ENCODE measurements at regions not wholly inside any gene's neighbourhood (a gene's known extent, or its start where the extent isn't known, plus 50 kb on each side); places are given as distances from the start of the nearest gene placed in this dataset.

DNA sequence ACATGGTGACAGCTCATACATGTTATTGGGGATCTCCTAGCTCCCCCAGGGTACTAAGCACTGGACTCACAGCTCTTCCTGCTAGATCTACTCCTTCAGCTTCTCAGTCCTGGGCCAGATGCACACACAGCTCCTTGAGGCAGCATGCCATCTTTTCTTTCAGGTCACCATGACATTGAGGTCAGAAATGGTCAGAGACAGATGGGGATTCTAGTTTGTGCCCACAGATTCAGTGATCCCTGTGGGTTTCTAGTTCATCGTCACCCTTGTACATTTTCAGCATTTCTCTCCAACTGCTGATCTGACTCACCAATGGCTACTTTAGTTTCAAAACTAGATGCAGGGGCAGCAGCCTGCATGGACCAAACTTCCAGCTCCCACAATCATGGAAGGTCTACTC lies 560.7 kb upstream of the PSMD7 start:
- H3K4me2 ChIP-seq (ENCODE audit: insufficient read depth in 1 of 2, low read depth in 2 of 2, low read length in 2 of 2): no peak overlapping the region
- WGBS, 2 experiments (ENCODE audit: extremely low coverage in 1 of 2, insufficient coverage in 1 of 2, insufficient read length in 1 of 2, insufficient replicate concordance in 2 of 2, low coverage in 1 of 2, low lambda C conversion rate in 2 of 2, missing lambda C conversion rate in 1 of 2): 75% methylated on average over 1 of the region's 1 CpG; no CpG with 5 or more reads in 1 of the 2 experiments
- no peak overlapping the region for H4K5ac ChIP-seq (ENCODE audit: insufficient read length, low read depth, low read length)
- no peak overlapping the region for H3K23ac ChIP-seq (ENCODE audit: insufficient read length)
- H2BK120ac ChIP-seq (replicated peaks; ENCODE audit: low read depth, low read length): no peak overlapping the region
- H3K23me2 ChIP-seq (ENCODE audit: low read depth, low read length): no peaks in the 10 kb centered on the region
- peaks cover 0 to 8% of the 10 kb centered on the region in 2 experiments; a peak in 3 of 4 replicates for H3K9me3 ChIP-seq (ENCODE audit: insufficient read depth in 2 of 2, low read depth in 1 of 2, low read length in 1 of 2)
- no peak overlapping the region for H3K4ac ChIP-seq (replicated peaks; ENCODE audit: insufficient read length, low read depth, low read length)
- no peak overlapping the region for H2AK5ac ChIP-seq (ENCODE audit: low read depth, low read length)
- no peak overlapping the region for H2BK12ac ChIP-seq (ENCODE audit: low read depth, low read length)
- H2AFZ ChIP-seq (ENCODE audit: low read length): no peak overlapping the region
- no peak overlapping the region for H3K27ac ChIP-seq (ENCODE audit: low read depth, low read length)
- H3K4me3 ChIP-seq (ENCODE audit: extremely low read depth in 1 of 4, insufficient read depth in 2 of 4, low read depth in 3 of 4, low read length in 4 of 4): no peak overlapping the region
- no peaks in the 10 kb centered on the region for H3K27me3 ChIP-seq (replicated peaks in 1 of 4; ENCODE audit: control insufficient read depth in 3 of 4, extremely low read depth in 1 of 4, insufficient read depth in 3 of 4, low read length in 3 of 4)
- no peaks in the 10 kb centered on the region for H4K20me1 ChIP-seq (replicated peaks in 1 of 2; ENCODE audit: control insufficient read depth in 1 of 2, insufficient read depth in 2 of 2, low read length in 2 of 2)
- H2BK5ac ChIP-seq (ENCODE audit: low read depth, low read length): no peak overlapping the region
- H2BK15ac ChIP-seq (ENCODE audit: low read length): no peak overlapping the region
- no peaks in the 10 kb centered on the region for H3K79me2 ChIP-seq (ENCODE audit: control insufficient read depth in 1 of 2, insufficient read depth in 2 of 2, low read length in 2 of 2)
- H4K91ac ChIP-seq (replicated peaks; ENCODE audit: insufficient read length, low read length): no peak overlapping the region
- ChIA-PET POLR2A (ENCODE audit: partially characterized antibody) (no interaction called here), CTCF (ENCODE audit: partially characterized antibody) (no interaction called here)
- H3K36me3 ChIP-seq (ENCODE audit: control insufficient read depth in 2 of 4, insufficient read depth in 4 of 4, low read length in 3 of 4): peaks cover 0 to 2% (median 0%) of the 10 kb centered on the region in 4 experiments; a peak in 1 of 8 replicates
- no peak overlapping the region for H4K8ac ChIP-seq (ENCODE audit: extremely low read depth, insufficient read depth, low read length)
- H3K4me1 ChIP-seq (replicated peaks in 1 of 4; ENCODE audit: control insufficient read depth in 3 of 4, insufficient read depth in 4 of 4, low read length in 3 of 4): no peaks in the 10 kb centered on the region
- no peak overlapping the region for H3K18ac ChIP-seq (ENCODE audit: extremely low read depth, low read length)
- no peak overlapping the region for H2BK20ac ChIP-seq (ENCODE audit: low read length)
- FAIRE-seq: no peak
- DNase-seq (ENCODE audit: low read depth in 1 of 2, low spot score in 2 of 2): no peak
- H3K79me1 ChIP-seq (ENCODE audit: low read depth, low read length): no peaks in the 10 kb centered on the region
- H3K14ac ChIP-seq (ENCODE audit: insufficient read length): no peak overlapping the region
- H3K9ac ChIP-seq (replicated peaks in 1 of 4; ENCODE audit: extremely low read depth in 1 of 4, low read depth in 3 of 4, low read length in 3 of 4): no peak overlapping the region
- no peak overlapping the region for H3K56ac ChIP-seq (replicated peaks; ENCODE audit: insufficient read length, low read depth, low read length)
- TF ChIP-seq CTBP2 (IDR thresholded peaks at IDR 0.05; ENCODE audit: borderline replicate concordance, insufficient read depth, insufficient read length, low read length) (no peak), CTCF (IDR thresholded peaks at IDR 0.05; ENCODE audit: control extremely low read depth in 1 of 3, insufficient read depth in 1 of 3, low read depth in 1 of 3, low read length in 3 of 3) (no peak), EP300 (IDR thresholded peaks at IDR 0.05; ENCODE audit: borderline replicate concordance in 1 of 2, low read depth in 2 of 2, low read length in 2 of 2) (no peak), RNF2 (IDR thresholded peaks at IDR 0.05; ENCODE audit: borderline replicate concordance, low read depth, low read length, missing control alignments, poor library complexity, severe bottlenecking) (no peak), RFX5 (IDR thresholded peaks at IDR 0.05; ENCODE audit: borderline replicate concordance, low read depth, low read length) (no peak), JUN (IDR thresholded peaks at IDR 0.05; ENCODE audit: low read depth, low read length) (no peak), SIRT6 (IDR thresholded peaks at IDR 0.05; ENCODE audit: low read length) (no peak), TAF1 (IDR thresholded peaks at IDR 0.05; ENCODE audit: low read depth, low read length) (no peak), SAP30 (IDR thresholded peaks at IDR 0.05; ENCODE audit: insufficient read depth, insufficient replicate concordance, low read length) (no peak), SP1 (IDR thresholded peaks at IDR 0.05; ENCODE audit: low read depth, low read length) (no peak), YY1 (IDR thresholded peaks at IDR 0.05; ENCODE audit: low read depth, low read length) (no peak), POLR2A (IDR thresholded peaks at IDR 0.05; ENCODE audit: control extremely low read depth in 1 of 2, low read depth in 2 of 2, low read length in 2 of 2) (no peak)

Data from H1 (cell line).